HEK293T (cell line): ENCODE measurements at regions not wholly inside any gene's neighbourhood (a gene's known extent, or its start where the extent isn't known, plus 50 kb on each side); places are given as distances from the start of the nearest gene placed in this dataset.

Source experiments
- FOXK2 ChIP-seq: fragments of 450-650 bp; IDR thresholded peaks from 2 replicates; pipeline ENCODE4 v1.6.1; 2016; ENCODE audit warnings: mild to moderate bottlenecking
- FOXM1 ChIP-seq: fragments of 450-650 bp; IDR thresholded peaks from 2 replicates; pipeline ENCODE4 v1.6.1; 2017; ENCODE audit warnings: mild to moderate bottlenecking, borderline replicate concordance
- SP1 ChIP-seq: fragments of 450-650 bp; IDR thresholded peaks from 2 replicates; pipeline ENCODE4 v1.6.1; 2017
- SUZ12 ChIP-seq: fragments of 450-650 bp; IDR thresholded peaks from 2 replicates; pipeline ENCODE4 v1.6.1; 2016; ENCODE audit warnings: mild to moderate bottlenecking

DNA sequence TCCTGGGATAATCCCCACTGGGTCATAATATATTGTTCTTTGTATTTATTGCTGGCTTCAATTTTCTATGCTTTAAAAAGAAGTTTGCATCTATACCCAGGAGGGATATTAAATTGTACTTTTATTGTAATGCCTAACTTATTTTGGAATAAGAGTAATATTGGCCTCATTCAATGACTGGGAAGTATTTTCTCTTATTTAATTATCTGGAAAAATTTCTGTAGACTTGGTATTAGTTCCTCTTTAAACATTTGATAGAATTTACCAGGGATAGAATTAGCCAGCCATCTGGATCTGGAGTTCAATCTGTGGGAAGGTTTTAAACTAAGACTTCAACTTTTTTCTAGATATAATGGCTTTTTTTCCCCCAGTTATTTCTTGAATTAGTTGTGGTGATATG, 115.2 kb upstream of the ZNF32 start:
- TF ChIP-seq SP1 = no peak
- no peak for TF ChIP-seq SUZ12
- TF ChIP-seq FOXK2 = no peak
- TF ChIP-seq FOXM1 = no peak
